ENCODE measurements at regions not wholly inside any gene's neighbourhood (a gene's known extent, or its start where the extent isn't known, plus 50 kb on each side); places are given as distances from the start of the nearest gene placed in this dataset.

GRCh38 chr6:147740326-147740725 is 231.8 kb downstream of the SAMD5 start:
- BruUV-seq (replicated peaks): no TSS peak
- CTCF ChIA-PET: no interaction called here

GRCh38 chr6:147740916-147741315 is 232.4 kb downstream of the SAMD5 start:
- H3K9me3 ChIP-seq (ENCODE audit: low read length): no peaks in the 10 kb centered on the region
- no peaks in the 10 kb centered on the region for H4K20me1 ChIP-seq (ENCODE audit: low read length)
- no peak overlapping the region for H3K27ac ChIP-seq (ENCODE audit: low read length)
- H2AFZ ChIP-seq (ENCODE audit: low read length): no peak overlapping the region
- intact Hi-C loops (cut with micrococcal nuclease): no loop called here
- DNase-seq (no peak), ATAC-seq (no peak)
- no peaks in the 10 kb centered on the region for H3K27me3 ChIP-seq (ENCODE audit: low read length)
- no peak overlapping the region for H3K9ac ChIP-seq (ENCODE audit: low read length)
- H3K4me1 ChIP-seq (ENCODE audit: insufficient read depth, low read length): no peaks in the 10 kb centered on the region
- H3K4me3 ChIP-seq (ENCODE audit: low read length): no peak overlapping the region
- BruUV-seq (replicated peaks): no TSS peak
- no peaks in the 10 kb centered on the region for H3K9me2 ChIP-seq (replicated peaks; ENCODE audit: low read length)
- H3K36me3 ChIP-seq (ENCODE audit: low read depth, low read length): no peaks in the 10 kb centered on the region
- no peaks in the 10 kb centered on the region for H3F3A ChIP-seq (ENCODE audit: low read length, unreplicated experiment)
- H3K4me2 ChIP-seq (ENCODE audit: low read length): no peak overlapping the region
- H3K79me2 ChIP-seq (ENCODE audit: low read length): no peaks in the 10 kb centered on the region
- no peak for TF ChIP-seq EZH2phosphoT487 (IDR thresholded peaks at IDR 0.05; ENCODE audit: borderline replicate concordance, low read length)
- TF ChIP-seq CTCF (conservative IDR thresholded peaks at IDR 0.05; ENCODE audit: low read depth, low read length): no peak
- ChIA-PET POLR2A (ENCODE audit: unreplicated experiment) (no interaction called here), CTCF (no interaction called here)

More at GRCh38 chr6:147740326-147740725, 231.8 kb downstream of the SAMD5 start:
- H3K79me2 ChIP-seq (ENCODE audit: low read length): no peaks in the 10 kb centered on the region
- ATAC-seq (no peak), DNase-seq (no peak)
- no peaks in the 10 kb centered on the region for H3K36me3 ChIP-seq (ENCODE audit: low read depth, low read length)
- intact Hi-C loops (cut with micrococcal nuclease): no loop called here
- H3K9ac ChIP-seq (ENCODE audit: low read length): no peak overlapping the region
- no peak overlapping the region for H3K4me3 ChIP-seq (ENCODE audit: low read length)
- no peaks in the 10 kb centered on the region for H3K27me3 ChIP-seq (ENCODE audit: low read length)
- no peak overlapping the region for H2AFZ ChIP-seq (ENCODE audit: low read length)
- H3K4me1 ChIP-seq (ENCODE audit: insufficient read depth, low read length): no peaks in the 10 kb centered on the region
- H3F3A ChIP-seq (ENCODE audit: low read length, unreplicated experiment): no peaks in the 10 kb centered on the region
- no peak overlapping the region for H3K27ac ChIP-seq (ENCODE audit: low read length)
- no peaks in the 10 kb centered on the region for H3K9me3 ChIP-seq (ENCODE audit: low read length)
- POLR2A ChIA-PET (ENCODE audit: unreplicated experiment): no interaction called here
- H3K4me2 ChIP-seq (ENCODE audit: low read length): no peak overlapping the region
- no peaks in the 10 kb centered on the region for H4K20me1 ChIP-seq (ENCODE audit: low read length)
- TF ChIP-seq EZH2phosphoT487 (IDR thresholded peaks at IDR 0.05; ENCODE audit: borderline replicate concordance, low read length) (no peak), CTCF (conservative IDR thresholded peaks at IDR 0.05; ENCODE audit: low read depth, low read length) (no peak), EZH2 (IDR thresholded peaks at IDR 0.05; ENCODE audit: low read length, unreplicated experiment) (no peak)
- no peaks in the 10 kb centered on the region for H3K9me2 ChIP-seq (replicated peaks; ENCODE audit: low read length)

- Histone ChIP-seq H3K27me3 (ENCODE audit: low read length) (no peaks in the 10 kb centered on the region), H3K79me2 (ENCODE audit: low read length) (no peaks in the 10 kb centered on the region), H3K4me3 (ENCODE audit: low read length) (no peak overlapping the region), H3K4me1 (ENCODE audit: insufficient read depth, low read length) (no peaks in the 10 kb centered on the region), H4K20me1 (ENCODE audit: low read length) (no peaks in the 10 kb centered on the region), H3F3A (ENCODE audit: low read length, unreplicated experiment) (no peaks in the 10 kb centered on the region), H3K36me3 (ENCODE audit: low read depth, low read length) (no peaks in the 10 kb centered on the region), H3K27ac (ENCODE audit: low read length) (no peak overlapping the region), H2AFZ (ENCODE audit: low read length) (no peak overlapping the region), H3K4me2 (ENCODE audit: low read length) (no peak overlapping the region), H3K9me3 (ENCODE audit: low read length) (no peaks in the 10 kb centered on the region), H3K9me2 (replicated peaks; ENCODE audit: low read length) (no peaks in the 10 kb centered on the region), H3K9ac (ENCODE audit: low read length) (no peak overlapping the region)
- no TSS peak for BruUV-seq (replicated peaks)
- intact Hi-C loops (cut with micrococcal nuclease): no loop called here
- POLR2A ChIA-PET (ENCODE audit: unreplicated experiment): no interaction called here
- CTCF ChIA-PET: no interaction called here
- no peak for TF ChIP-seq EZH2phosphoT487 (IDR thresholded peaks at IDR 0.05; ENCODE audit: borderline replicate concordance, low read length)
- no peak for TF ChIP-seq CTCF (conservative IDR thresholded peaks at IDR 0.05; ENCODE audit: low read depth, low read length)
- no peak for TF ChIP-seq EZH2 (IDR thresholded peaks at IDR 0.05; ENCODE audit: low read length, unreplicated experiment)
- no peak for ATAC-seq
- no peak for DNase-seq
These were observed 232.9 kb downstream of the SAMD5 start for GRCh38 chr6:147741389-147741788.

All from PC-3 (cell line).